Heart left ventricle (tissue), 16 donors: ENCODE measurements at regions not wholly inside any gene's neighbourhood (a gene's known extent, or its start where the extent isn't known, plus 50 kb on each side); places are given as distances from the start of the nearest gene placed in this dataset.

Experiments used
- ATAC-seq, 4 donors: fragments of 200-7000 bp; cut with Tn5 transposase; one replicate each; pipeline ENCODE4 v1.9.1; 2020 to 2022; ENCODE audit warnings: moderate library complexity in 4 of 4, mild to moderate bottlenecking in 3 of 4, moderate number of reproducible peaks in 1 of 4
- DNase-seq, 5 donors: peaks; one replicate each; pipeline ENCODE4 v3.0.0-alpha.2; 2020
- H3K27ac ChIP-seq, 12 donors: fragments of 200-600 bp; sonication (generic) in 4 of 12; one replicate each; pipeline versions ENCODE4 v1.5.0 to v1.8.0; 2016 to 2022; ENCODE audit warnings: mild to moderate bottlenecking in 2 of 12
- H3K27me3 ChIP-seq, 9 donors: fragments of 200-600 bp; sonication (generic) in 2 of 9; one replicate each; pipeline versions ENCODE4 v1.5.1 to v1.8.0; 2016 to 2022; ENCODE audit warnings: mild to moderate bottlenecking in 3 of 9
- H3K36me3 ChIP-seq, 9 donors: fragments of 200-600 bp; sonication (generic) in 2 of 9; one replicate each; pipeline versions ENCODE4 v1.5.0 to v1.8.0; 2018 to 2022; ENCODE audit warnings: mild to moderate bottlenecking in 2 of 9
- H3K4me1 ChIP-seq, 12 donors: fragments of 200-600 bp; sonication (generic) in 4 of 12; one replicate each; pipeline versions ENCODE4 v1.5.0 to v1.8.0; 2016 to 2022; ENCODE audit warnings: mild to moderate bottlenecking in 3 of 12
- H3K4me3 ChIP-seq, 12 donors: fragments of 200-600 bp; sonication (generic) in 4 of 12; one replicate each; pipeline versions ENCODE4 v1.5.0 to v1.8.0; 2017 to 2022; ENCODE audit warnings: mild to moderate bottlenecking in 9 of 12, moderate library complexity in 4 of 12
- H3K9me3 ChIP-seq, 12 donors: fragments of 200-600 bp; sonication (generic) in 4 of 12; one replicate each; pipeline versions ENCODE4 v1.5.0 to v1.8.0; 2016 to 2022; ENCODE audit warnings: mild to moderate bottlenecking in 1 of 12
- POLR2A ChIP-seq, 2 donors: fragments of 450-650 bp; IDR thresholded peaks; one replicate each; pipeline ENCODE4 v1.6.1; 2017; ENCODE audit warnings: antibody characterized with exemption in 2 of 2, mild to moderate bottlenecking in 2 of 2, moderate library complexity in 2 of 2
- WGBS, 4 donors: extraction: QIAGEN DNeasy Blood & Tissue Kit in 2 of 4; methylation state at CpG; one replicate each; pipeline versions ENCODE4 v1.1.5 to v1.1.7; 2013 to 2018; 5-methylcytosine and 5-hydroxymethylcytosine counted together
- intact Hi-C, 10 donors: fragments of 100-400 bp; cut with DNase I; formaldehyde crosslinking; loops; one replicate each; pipeline versions ENCODE4 v1.11.1 to v1.14.2; 2022
- TF ChIP-seq, protein P1 (sequence below), 12 donors: fragments of 200-600 bp; sonication (generic) in 4 of 12; IDR thresholded peaks; one replicate each; pipeline versions ENCODE4 v1.5.0 to v1.8.0; 2018 to 2022; ENCODE audit warnings: antibody characterized with exemption in 12 of 12, mild to moderate bottlenecking in 5 of 12
- donor health status: ischemic (EF 13 %, LVEDD 7.1; RV severe dilation, severe dysfunction).
- donor health status: healthy with polysubstance abuse.
- donor health status: DM: no; HTN: yes; CAD: no.
- donor health status: DM: no; HTN: no; CAD: no.
- donor health status: ischemic (EF 25% LVEDD 6.9; RV normal size, moderate dysfunction).
- donor health status: ischemic (EF 25% LVEDD 5.7; RV mildly dilated, moderate dysfunction).
- donor health status: healthy.
- donor health status: DM: yes; HTN: yes; CAD: no.
- donor health status: ischemic (EF 35%, LVEDD 5.7; RV mildly dilated, moderate dysfunction).
- donor health status: nonischemic (EF 11% LVEDD 7.7; RV severe dilation, severe dysfunction).
- donor health status: DM: yes; HTN: yes; CAD: no.
- donor health status: PGD.
- donor health status: ischemic (EF 29% LVEDD 5.4; RV normal size, mild dysfunction).
- donor health status: nonischemic (EF 23%, LVEDD 6.1; RV moderate dilation, normal function).

DNA sequence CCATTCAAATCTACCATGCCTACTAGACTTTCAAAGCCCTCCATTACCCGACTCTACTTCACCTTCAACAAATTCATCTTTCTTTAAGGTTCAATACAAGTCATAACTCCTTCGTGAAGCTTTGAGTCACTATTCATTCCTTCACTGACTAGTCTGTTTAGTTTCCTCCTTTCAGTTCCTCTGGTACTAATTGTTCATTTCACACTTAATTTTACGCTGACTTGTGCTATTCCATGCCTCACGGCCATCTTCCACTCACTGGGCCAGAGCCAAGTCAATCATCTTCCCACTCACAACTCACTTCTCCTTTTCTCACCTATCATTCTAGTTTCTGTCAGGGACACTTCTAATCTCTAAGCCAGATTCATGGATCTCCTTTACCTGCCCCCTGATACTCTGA lies 136.2 kb downstream of the MTX2 start:
- H3K4me3 ChIP-seq, result no peak overlapping the region
- TF ChIP-seq POLR2A (IDR thresholded peaks at IDR 0.05), result no peak
- no peaks in the 10 kb centered on the region for H3K36me3 ChIP-seq

DNA sequence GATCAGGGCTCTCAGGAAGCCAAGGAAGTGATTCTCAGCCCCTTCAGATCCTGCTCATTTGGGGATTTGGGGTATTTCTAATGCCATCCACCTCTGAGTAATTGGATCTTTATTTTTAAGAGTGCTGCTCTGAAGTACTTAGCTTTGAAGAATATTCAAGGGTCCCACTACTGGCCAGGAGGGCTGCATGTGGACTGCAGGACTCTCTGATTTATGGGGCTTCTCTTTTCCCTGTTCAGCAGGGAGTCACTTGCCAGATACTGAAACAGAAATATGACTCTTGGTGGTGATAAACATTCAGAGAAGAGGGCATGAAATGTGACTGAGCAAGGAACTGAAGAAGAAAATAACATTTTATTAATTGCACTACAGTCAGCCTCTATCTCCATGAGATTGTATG lies 138.5 kb downstream of the MTX2 start:
- TF ChIP-seq POLR2A (IDR thresholded peaks at IDR 0.05), result no peak
- TF ChIP-seq, protein P1, sequence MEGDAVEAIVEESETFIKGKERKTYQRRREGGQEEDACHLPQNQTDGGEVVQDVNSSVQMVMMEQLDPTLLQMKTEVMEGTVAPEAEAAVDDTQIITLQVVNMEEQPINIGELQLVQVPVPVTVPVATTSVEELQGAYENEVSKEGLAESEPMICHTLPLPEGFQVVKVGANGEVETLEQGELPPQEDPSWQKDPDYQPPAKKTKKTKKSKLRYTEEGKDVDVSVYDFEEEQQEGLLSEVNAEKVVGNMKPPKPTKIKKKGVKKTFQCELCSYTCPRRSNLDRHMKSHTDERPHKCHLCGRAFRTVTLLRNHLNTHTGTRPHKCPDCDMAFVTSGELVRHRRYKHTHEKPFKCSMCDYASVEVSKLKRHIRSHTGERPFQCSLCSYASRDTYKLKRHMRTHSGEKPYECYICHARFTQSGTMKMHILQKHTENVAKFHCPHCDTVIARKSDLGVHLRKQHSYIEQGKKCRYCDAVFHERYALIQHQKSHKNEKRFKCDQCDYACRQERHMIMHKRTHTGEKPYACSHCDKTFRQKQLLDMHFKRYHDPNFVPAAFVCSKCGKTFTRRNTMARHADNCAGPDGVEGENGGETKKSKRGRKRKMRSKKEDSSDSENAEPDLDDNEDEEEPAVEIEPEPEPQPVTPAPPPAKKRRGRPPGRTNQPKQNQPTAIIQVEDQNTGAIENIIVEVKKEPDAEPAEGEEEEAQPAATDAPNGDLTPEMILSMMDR (IDR thresholded peaks at IDR 0.05), result no peak
- Histone ChIP-seq H3K27me3 (peaks cover 0 to 6% (median 0%) of the 10 kb centered on the region in 9 donors), H3K27ac (no peak overlapping the region), H3K4me3 (no peak overlapping the region), H3K4me1 (no peaks in the 10 kb centered on the region), H3K9me3 (no peaks in the 10 kb centered on the region), H3K36me3 (no peaks in the 10 kb centered on the region)
- intact Hi-C loops, result no loop called here
- ATAC-seq (no peak), DNase-seq (no peak)

More for the DNA sequence above, 136.2 kb downstream of the MTX2 start:
- no peak for DNase-seq
- WGBS, 4 donors, result 87 to 90% (median 89%) methylated on average over 4 of the region's 4 CpGs; no CpG with 5 or more reads in 1 of the 4 donors
- ATAC-seq, result no peak
- Histone ChIP-seq H3K27ac (no peak overlapping the region), H3K4me1 (no peaks in the 10 kb centered on the region), H3K27me3 (peaks cover 0 to under 1% (median 0%) of the 10 kb centered on the region in 9 donors), H3K9me3 (no peaks in the 10 kb centered on the region)
- intact Hi-C loops, result no loop called here

DNA sequence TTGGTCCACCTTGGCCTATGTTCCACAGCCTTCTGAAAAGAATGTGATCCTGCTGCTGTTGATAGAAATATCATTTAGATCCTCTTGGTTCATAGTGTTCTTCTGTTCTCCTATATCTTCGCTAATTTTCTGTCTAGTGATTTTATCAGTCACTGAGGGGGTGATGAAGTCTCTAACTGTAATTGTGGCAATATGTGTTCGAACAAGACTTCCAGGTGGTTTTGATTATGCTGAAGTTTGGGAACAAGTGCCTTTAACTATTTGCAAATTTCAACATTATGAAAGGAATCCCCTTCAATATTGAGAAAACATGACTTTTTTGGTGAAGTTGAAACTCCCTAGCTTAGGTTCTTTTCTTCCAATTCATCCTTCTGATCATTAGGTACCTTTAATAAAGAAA lies 140.4 kb downstream of the MTX2 start:
- WGBS, 4 donors, result 81 to 93% (median 89%) methylated on average over 2 of the region's 2 CpGs
- no peaks in the 10 kb centered on the region for H3K9me3 ChIP-seq
- H3K4me3 ChIP-seq, result no peak overlapping the region
- H3K36me3 ChIP-seq, result no peaks in the 10 kb centered on the region
- no peak for ATAC-seq
- no peak for TF ChIP-seq POLR2A (IDR thresholded peaks at IDR 0.05)
- H3K4me1 ChIP-seq, result no peaks in the 10 kb centered on the region
- no peak overlapping the region for H3K27ac ChIP-seq
- intact Hi-C loops, result no loop called here
- DNase-seq, result no peak
- H3K27me3 ChIP-seq, result peaks cover 0 to 6% (median 0%) of the 10 kb centered on the region in 9 donors

DNA sequence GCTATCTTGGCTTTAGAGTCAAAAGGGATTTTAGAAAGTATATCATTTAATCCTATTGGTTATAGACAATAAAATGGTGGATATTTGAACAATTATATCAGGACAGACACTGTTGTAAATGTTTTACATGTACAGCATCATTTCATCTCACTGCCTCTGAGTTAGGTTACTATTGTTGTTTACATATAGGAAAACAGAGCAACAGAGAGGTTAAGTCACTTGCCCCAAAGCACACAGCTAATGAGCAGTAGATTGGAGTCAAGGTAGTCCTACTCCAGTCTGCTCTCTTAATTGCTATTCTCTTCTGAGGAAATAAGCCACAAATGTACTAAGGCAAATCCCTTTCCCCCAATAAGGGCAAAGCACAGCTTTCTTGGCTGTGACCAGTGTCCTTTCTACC lies 142.9 kb downstream of the MTX2 start:
- H3K27ac ChIP-seq, result no peak overlapping the region
- intact Hi-C loops, result no loop called here
- ATAC-seq (no peak), DNase-seq (no peak)
- no peaks in the 10 kb centered on the region for H3K36me3 ChIP-seq
- no peaks in the 10 kb centered on the region for H3K9me3 ChIP-seq
- peaks cover 0 to 6% (median 0%) of the 10 kb centered on the region in 9 donors for H3K27me3 ChIP-seq
- H3K4me3 ChIP-seq, result no peak overlapping the region
- H3K4me1 ChIP-seq, result no peaks in the 10 kb centered on the region
- TF ChIP-seq, protein P1 (IDR thresholded peaks at IDR 0.05), result no peak
- TF ChIP-seq POLR2A (IDR thresholded peaks at IDR 0.05), result no peak

DNA sequence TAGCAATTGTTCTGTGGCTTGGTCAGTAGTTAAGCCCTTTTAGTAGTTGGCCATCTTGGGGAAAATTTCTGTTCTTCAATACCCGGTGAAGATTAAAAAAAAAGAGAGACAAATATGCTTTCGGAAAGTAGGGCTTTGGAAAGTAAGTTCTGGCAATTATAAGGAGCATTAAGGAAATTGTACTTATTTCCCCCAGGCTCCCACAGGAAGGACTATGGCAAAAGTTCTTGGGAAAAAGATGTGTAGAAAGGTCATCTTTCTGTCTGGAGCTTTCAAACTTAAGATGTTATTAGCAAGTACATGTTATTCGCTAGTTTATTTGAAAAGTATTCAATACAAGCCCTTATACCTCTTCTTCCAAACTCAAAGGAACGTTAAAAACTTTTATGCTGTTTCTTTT lies 144.5 kb downstream of the MTX2 start:
- ATAC-seq (no peak), DNase-seq (no peak)
- H3K4me1 ChIP-seq, result no peaks in the 10 kb centered on the region
- no peak overlapping the region for H3K27ac ChIP-seq
- no peaks in the 10 kb centered on the region for H3K9me3 ChIP-seq
- intact Hi-C loops, result no loop called here
- TF ChIP-seq POLR2A (IDR thresholded peaks at IDR 0.05), result no peak
- TF ChIP-seq, protein P1 (IDR thresholded peaks at IDR 0.05), result no peak
- WGBS, 4 donors, result 64 to 69% (median 68%) methylated on average over 4 of the region's 4 CpGs
- no peaks in the 10 kb centered on the region for H3K36me3 ChIP-seq
- H3K27me3 ChIP-seq, result peaks cover 0 to 10% (median 0%) of the 10 kb centered on the region in 9 donors
- H3K4me3 ChIP-seq, result no peak overlapping the region
